GM18951 (cell line): ENCODE measurements at regions not wholly inside any gene's neighbourhood (a gene's known extent, or its start where the extent isn't known, plus 50 kb on each side); places are given as distances from the start of the nearest gene placed in this dataset.

ENCODE experiments used
- POLR2A ChIP-seq: IDR thresholded peaks from 4 replicates; pipeline ENCODE4 v1.6.1; 2011; ENCODE audit warnings: mild to moderate bottlenecking; ENCODE audit not compliant: insufficient read length, insufficient read depth; ENCODE audit errors: extremely low read depth
- in situ Hi-C: fragments of 300-500 bp; cut with MboI; formaldehyde crosslinking; loops from one replicate; pipeline ENCODE4 v1.12.0; 2022; ENCODE audit warnings: low sequenced_read_pairs, mixed read lengths, inconsistent platforms; ENCODE audit not compliant: unreplicated experiment

- TF ChIP-seq POLR2A = no peak
- in situ Hi-C loops = no loop called here
These were observed 474.6 kb upstream of the WWC1 start for GRCh38 chr5:167816864-167817263.

- in situ Hi-C loops = no loop called here
- TF ChIP-seq POLR2A = no peak
These were observed 472.0 kb upstream of the WWC1 start for GRCh38 chr5:167819406-167819805.

GRCh38 chr5:167820101-167820990 lies 471.1 kb upstream of the WWC1 start:
- no peak for TF ChIP-seq POLR2A
- in situ Hi-C loops = no loop called here

- TF ChIP-seq POLR2A = no peak
- in situ Hi-C loops = no loop called here
These were observed 470.3 kb upstream of the WWC1 start for GRCh38 chr5:167821151-167821550.

GRCh38 chr5:167821669-167822068 lies 469.8 kb upstream of the WWC1 start:
- in situ Hi-C loops = no loop called here
- no peak for TF ChIP-seq POLR2A

- in situ Hi-C loops = no loop called here
- no peak for TF ChIP-seq POLR2A
These were observed 469.2 kb upstream of the WWC1 start for GRCh38 chr5:167822241-167822640.

GRCh38 chr5:167823405-167823804 lies 468.0 kb upstream of the WWC1 start:
- in situ Hi-C loops = no loop called here
- no peak for TF ChIP-seq POLR2A

GRCh38 chr5:167827766-167828165 lies 463.7 kb upstream of the WWC1 start:
- in situ Hi-C loops = no loop called here
- no peak for TF ChIP-seq POLR2A

GRCh38 chr5:167831754-167832504 lies 459.5 kb upstream of the WWC1 start:
- TF ChIP-seq POLR2A = no peak
- in situ Hi-C loops = no loop called here

- in situ Hi-C loops = no loop called here
These were observed 458.8 kb upstream of the WWC1 start for GRCh38 chr5:167832609-167833008.

GRCh38 chr5:167833456-167833855 lies 458.0 kb upstream of the WWC1 start:
- in situ Hi-C loops = no loop called here
- no peak for TF ChIP-seq POLR2A

More at GRCh38 chr5:167832609-167833008, 458.8 kb upstream of the WWC1 start:
- no peak for TF ChIP-seq POLR2A

GRCh38 chr5:167835146-167835545 lies 456.3 kb upstream of the WWC1 start:
- TF ChIP-seq POLR2A = no peak
- in situ Hi-C loops = no loop called here

GRCh38 chr5:167837127-167837526 lies 454.3 kb upstream of the WWC1 start:
- TF ChIP-seq POLR2A = no peak
- in situ Hi-C loops = no loop called here

- in situ Hi-C loops = no loop called here
These were observed 452.4 kb upstream of the WWC1 start for GRCh38 chr5:167839065-167839464.

More at GRCh38 chr5:167839065-167839464, 452.4 kb upstream of the WWC1 start:
- no peak for TF ChIP-seq POLR2A
